ENCODE measurements at regions not wholly inside any gene's neighbourhood (a gene's known extent, or its start where the extent isn't known, plus 50 kb on each side); places are given as distances from the start of the nearest gene placed in this dataset.

DNA sequence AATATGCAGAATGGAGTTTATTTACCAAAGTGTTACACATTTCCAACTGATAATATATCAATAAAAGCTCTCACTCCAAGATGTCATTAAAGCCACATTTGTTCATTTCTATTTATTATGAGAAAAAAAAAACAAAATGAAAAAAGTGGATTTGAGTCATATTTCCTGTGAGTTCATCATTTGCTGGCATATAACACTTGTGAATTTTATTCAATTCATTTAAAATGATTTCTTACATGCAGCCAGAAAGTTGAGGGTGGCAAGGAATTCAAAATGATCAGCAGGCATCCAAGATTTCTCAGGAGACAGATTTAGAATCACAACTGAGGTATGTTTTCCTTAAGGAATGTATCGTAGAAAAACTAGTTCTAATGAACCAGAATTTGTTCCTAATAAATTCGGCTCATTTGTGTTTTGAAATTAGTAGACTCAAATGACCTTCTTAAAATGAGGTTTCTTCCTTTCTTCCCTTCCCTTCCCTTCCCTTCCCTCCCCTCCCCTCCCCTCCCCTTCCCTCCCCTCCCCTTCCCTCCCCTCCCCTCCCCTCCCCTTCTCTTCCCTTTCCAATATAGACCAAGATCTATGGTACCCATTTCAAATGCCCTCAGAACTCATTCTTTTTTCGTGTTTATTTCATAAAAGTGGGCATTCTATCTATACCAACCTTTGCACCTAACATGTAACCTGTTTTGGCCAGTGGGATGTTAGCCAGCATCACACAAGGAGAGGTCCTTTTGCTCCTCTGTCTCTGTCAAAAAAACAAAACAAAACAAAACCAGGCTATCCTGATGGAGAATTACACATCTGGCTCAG lies 357.9 kb upstream of the TSHZ2 start:
- H3K4me3 ChIP-seq (ENCODE audit: low read depth in 1 of 3, low read length in 3 of 3), result no peak overlapping the region
- no peak for TF ChIP-seq JUND (IDR thresholded peaks at IDR 0.05)
- no peak for TF ChIP-seq FOXA2 (IDR thresholded peaks at IDR 0.05)
- TF ChIP-seq YY1 (IDR thresholded peaks at IDR 0.05), result no peak
- 78% methylated on average over 3 of the region's 3 CpGs for WGBS
- H3K9me3 ChIP-seq (ENCODE audit: control insufficient read depth in 4 of 4, low read length in 3 of 4), result no peaks in the 10 kb centered on the region
- H3K27me3 ChIP-seq (ENCODE audit: control insufficient read depth in 4 of 4, insufficient read depth in 4 of 4, low read length in 3 of 4), result no peaks in the 10 kb centered on the region
- H3K27ac ChIP-seq (ENCODE audit: low read depth in 1 of 2, low read length in 2 of 2), result no peak overlapping the region
- H3K9ac ChIP-seq (ENCODE audit: low read depth in 1 of 2, low read length in 2 of 2), result no peak overlapping the region
- no peak for DNase-seq (ENCODE audit: low spot score)
- no peaks in the 10 kb centered on the region for H3K4me1 ChIP-seq (ENCODE audit: control insufficient read depth in 4 of 4, insufficient read depth in 4 of 4, low read length in 3 of 4)
- no peaks in the 10 kb centered on the region for H3K36me3 ChIP-seq (ENCODE audit: control insufficient read depth in 4 of 4, insufficient read depth in 3 of 4, low read depth in 1 of 4, low read length in 3 of 4)

GRCh38 chr20:52612046-52612632 lies 360.0 kb upstream of the TSHZ2 start:
- DNase-seq (ENCODE audit: low spot score), result no peak
- H3K9ac ChIP-seq (ENCODE audit: low read depth in 1 of 2, low read length in 2 of 2), result no peak overlapping the region
- H3K36me3 ChIP-seq (ENCODE audit: control insufficient read depth in 4 of 4, insufficient read depth in 3 of 4, low read depth in 1 of 4, low read length in 3 of 4), result no peaks in the 10 kb centered on the region
- no peaks in the 10 kb centered on the region for H3K9me3 ChIP-seq (ENCODE audit: control insufficient read depth in 4 of 4, low read length in 3 of 4)
- 85% methylated on average over 5 of the region's 5 CpGs for WGBS
- no peak overlapping the region for H3K4me3 ChIP-seq (ENCODE audit: low read depth in 1 of 3, low read length in 3 of 3)
- peaks cover 0 to 3% (median 0%) of the 10 kb centered on the region in 4 donors for H3K27me3 ChIP-seq (ENCODE audit: control insufficient read depth in 4 of 4, insufficient read depth in 4 of 4, low read length in 3 of 4)
- H3K4me1 ChIP-seq (ENCODE audit: control insufficient read depth in 4 of 4, insufficient read depth in 4 of 4, low read length in 3 of 4), result no peaks in the 10 kb centered on the region
- TF ChIP-seq TAF1 (conservative IDR thresholded peaks at IDR 0.05) (no peak), NR2F2 (IDR thresholded peaks at IDR 0.05) (no peak), HNF4G (IDR thresholded peaks at IDR 0.05) (no peak), JUND (IDR thresholded peaks at IDR 0.05) (no peak), FOXA1 (IDR thresholded peaks at IDR 0.05) (no peak), ZBTB33 (IDR thresholded peaks at IDR 0.05) (no peak), HNF4A (conservative IDR thresholded peaks at IDR 0.05) (no peak), REST (IDR thresholded peaks at IDR 0.05) (no peak), RAD21 (IDR thresholded peaks at IDR 0.05) (no peak), GABPA (IDR thresholded peaks at IDR 0.05 in 1 of 2, conservative IDR thresholded peaks at IDR 0.05 in 1 of 2) (no peak), YY1 (IDR thresholded peaks at IDR 0.05) (no peak), SP1 (IDR thresholded peaks at IDR 0.05) (no peak)
- TF ChIP-seq, protein P1, sequence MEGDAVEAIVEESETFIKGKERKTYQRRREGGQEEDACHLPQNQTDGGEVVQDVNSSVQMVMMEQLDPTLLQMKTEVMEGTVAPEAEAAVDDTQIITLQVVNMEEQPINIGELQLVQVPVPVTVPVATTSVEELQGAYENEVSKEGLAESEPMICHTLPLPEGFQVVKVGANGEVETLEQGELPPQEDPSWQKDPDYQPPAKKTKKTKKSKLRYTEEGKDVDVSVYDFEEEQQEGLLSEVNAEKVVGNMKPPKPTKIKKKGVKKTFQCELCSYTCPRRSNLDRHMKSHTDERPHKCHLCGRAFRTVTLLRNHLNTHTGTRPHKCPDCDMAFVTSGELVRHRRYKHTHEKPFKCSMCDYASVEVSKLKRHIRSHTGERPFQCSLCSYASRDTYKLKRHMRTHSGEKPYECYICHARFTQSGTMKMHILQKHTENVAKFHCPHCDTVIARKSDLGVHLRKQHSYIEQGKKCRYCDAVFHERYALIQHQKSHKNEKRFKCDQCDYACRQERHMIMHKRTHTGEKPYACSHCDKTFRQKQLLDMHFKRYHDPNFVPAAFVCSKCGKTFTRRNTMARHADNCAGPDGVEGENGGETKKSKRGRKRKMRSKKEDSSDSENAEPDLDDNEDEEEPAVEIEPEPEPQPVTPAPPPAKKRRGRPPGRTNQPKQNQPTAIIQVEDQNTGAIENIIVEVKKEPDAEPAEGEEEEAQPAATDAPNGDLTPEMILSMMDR (IDR thresholded peaks at IDR 0.05; ENCODE audit: low read depth, low read length, missing input control), result no peak
- TF ChIP-seq, protein P2, sequence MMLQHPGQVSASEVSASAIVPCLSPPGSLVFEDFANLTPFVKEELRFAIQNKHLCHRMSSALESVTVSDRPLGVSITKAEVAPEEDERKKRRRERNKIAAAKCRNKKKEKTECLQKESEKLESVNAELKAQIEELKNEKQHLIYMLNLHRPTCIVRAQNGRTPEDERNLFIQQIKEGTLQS (IDR thresholded peaks at IDR 0.05), result no peak
- TF ChIP-seq, protein P3, sequence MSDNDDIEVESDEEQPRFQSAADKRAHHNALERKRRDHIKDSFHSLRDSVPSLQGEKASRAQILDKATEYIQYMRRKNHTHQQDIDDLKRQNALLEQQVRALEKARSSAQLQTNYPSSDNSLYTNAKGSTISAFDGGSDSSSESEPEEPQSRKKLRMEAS (IDR thresholded peaks at IDR 0.05), result no peak
- no peak overlapping the region for H3K27ac ChIP-seq (ENCODE audit: low read depth in 1 of 2, low read length in 2 of 2)
